ENCODE measurements at regions not wholly inside any gene's neighbourhood (a gene's known extent, or its start where the extent isn't known, plus 50 kb on each side); places are given as distances from the start of the nearest gene placed in this dataset.

GRCh38 chr16:7171151-7171550 lies 161.5 kb upstream of the RBFOX1 start:
- H3K36me3 ChIP-seq (ENCODE audit: insufficient read depth, low read length): no peaks in the 10 kb centered on the region
- no peaks in the 10 kb centered on the region for H3K9me3 ChIP-seq (ENCODE audit: low read length)
- no peak overlapping the region for H3K4me3 ChIP-seq (ENCODE audit: low read length)
- no peaks in the 10 kb centered on the region for H3K27me3 ChIP-seq (ENCODE audit: insufficient read depth, low read length)
- H3K4me1 ChIP-seq (ENCODE audit: insufficient read depth, low read length): no peaks in the 10 kb centered on the region
- H2AFZ ChIP-seq (ENCODE audit: low read depth, low read length): no peak overlapping the region

- Histone ChIP-seq H3K36me3 (ENCODE audit: insufficient read depth, low read length) (no peaks in the 10 kb centered on the region), H3K4me1 (ENCODE audit: insufficient read depth, low read length) (no peaks in the 10 kb centered on the region), H3K27me3 (ENCODE audit: insufficient read depth, low read length) (no peaks in the 10 kb centered on the region), H3K4me3 (ENCODE audit: low read length) (no peak overlapping the region), H2AFZ (ENCODE audit: low read depth, low read length) (no peak overlapping the region), H3K9me3 (ENCODE audit: low read length) (no peaks in the 10 kb centered on the region)
These were observed 165.0 kb upstream of the RBFOX1 start for GRCh38 chr16:7167626-7168025.

GRCh38 chr16:7161891-7162290 lies 170.8 kb upstream of the RBFOX1 start:
- Histone ChIP-seq H3K9me3 (ENCODE audit: low read length) (no peaks in the 10 kb centered on the region), H3K4me3 (ENCODE audit: low read length) (no peak overlapping the region), H2AFZ (ENCODE audit: low read depth, low read length) (no peak overlapping the region), H3K4me1 (ENCODE audit: insufficient read depth, low read length) (no peaks in the 10 kb centered on the region), H3K36me3 (ENCODE audit: insufficient read depth, low read length) (no peaks in the 10 kb centered on the region), H3K27me3 (ENCODE audit: insufficient read depth, low read length) (no peaks in the 10 kb centered on the region)

- H3K27me3 ChIP-seq (ENCODE audit: insufficient read depth, low read length): no peaks in the 10 kb centered on the region
- H3K9me3 ChIP-seq (ENCODE audit: low read length): no peaks in the 10 kb centered on the region
- no peaks in the 10 kb centered on the region for H3K4me1 ChIP-seq (ENCODE audit: insufficient read depth, low read length)
- no peak overlapping the region for H3K4me3 ChIP-seq (ENCODE audit: low read length)
- H3K36me3 ChIP-seq (ENCODE audit: insufficient read depth, low read length): no peaks in the 10 kb centered on the region
- no peak overlapping the region for H2AFZ ChIP-seq (ENCODE audit: low read depth, low read length)
These were observed 172.6 kb upstream of the RBFOX1 start for GRCh38 chr16:7160093-7160492.

GRCh38 chr16:7158481-7158880 lies 174.2 kb upstream of the RBFOX1 start:
- Histone ChIP-seq H3K36me3 (ENCODE audit: insufficient read depth, low read length) (no peaks in the 10 kb centered on the region), H2AFZ (ENCODE audit: low read depth, low read length) (no peak overlapping the region), H3K4me1 (ENCODE audit: insufficient read depth, low read length) (no peaks in the 10 kb centered on the region), H3K4me3 (ENCODE audit: low read length) (no peak overlapping the region), H3K27me3 (ENCODE audit: insufficient read depth, low read length) (no peaks in the 10 kb centered on the region), H3K9me3 (ENCODE audit: low read length) (no peaks in the 10 kb centered on the region)

- H3K27me3 ChIP-seq (ENCODE audit: insufficient read depth, low read length): peaks cover 2% of the 10 kb centered on the region
These were observed 182.4 kb upstream of the RBFOX1 start for GRCh38 chr16:7150230-7150629.

GRCh38 chr16:7148606-7149005 lies 184.0 kb upstream of the RBFOX1 start:
- Histone ChIP-seq H2AFZ (ENCODE audit: low read depth, low read length) (no peak overlapping the region), H3K4me3 (ENCODE audit: low read length) (no peak overlapping the region), H3K4me1 (ENCODE audit: insufficient read depth, low read length) (no peaks in the 10 kb centered on the region), H3K27me3 (ENCODE audit: insufficient read depth, low read length) (peaks cover 2% of the 10 kb centered on the region), H3K9me3 (ENCODE audit: low read length) (no peaks in the 10 kb centered on the region), H3K36me3 (ENCODE audit: insufficient read depth, low read length) (no peaks in the 10 kb centered on the region)

More at GRCh38 chr16:7150230-7150629, 182.4 kb upstream of the RBFOX1 start:
- H3K9me3 ChIP-seq (ENCODE audit: low read length): no peaks in the 10 kb centered on the region
- H2AFZ ChIP-seq (ENCODE audit: low read depth, low read length): no peak overlapping the region
- no peak overlapping the region for H3K4me3 ChIP-seq (ENCODE audit: low read length)
- no peaks in the 10 kb centered on the region for H3K36me3 ChIP-seq (ENCODE audit: insufficient read depth, low read length)
- no peaks in the 10 kb centered on the region for H3K4me1 ChIP-seq (ENCODE audit: insufficient read depth, low read length)

- Histone ChIP-seq H3K4me1 (ENCODE audit: insufficient read depth, low read length) (no peaks in the 10 kb centered on the region), H3K4me3 (ENCODE audit: low read length) (no peak overlapping the region), H3K9me3 (ENCODE audit: low read length) (no peaks in the 10 kb centered on the region), H3K27me3 (ENCODE audit: insufficient read depth, low read length) (no peaks in the 10 kb centered on the region), H2AFZ (ENCODE audit: low read depth, low read length) (no peak overlapping the region), H3K36me3 (ENCODE audit: insufficient read depth, low read length) (no peaks in the 10 kb centered on the region)
These were observed 191.7 kb upstream of the RBFOX1 start for GRCh38 chr16:7140899-7141298.

- Histone ChIP-seq H3K4me3 (ENCODE audit: low read length) (no peak overlapping the region), H3K4me1 (ENCODE audit: insufficient read depth, low read length) (no peaks in the 10 kb centered on the region), H3K27me3 (ENCODE audit: insufficient read depth, low read length) (no peaks in the 10 kb centered on the region)
These were observed 194.9 kb upstream of the RBFOX1 start for GRCh38 chr16:7137560-7138330.

GRCh38 chr16:7132465-7132864 lies 200.2 kb upstream of the RBFOX1 start:
- no peak overlapping the region for H2AFZ ChIP-seq (ENCODE audit: low read depth, low read length)
- H3K27me3 ChIP-seq (ENCODE audit: insufficient read depth, low read length): no peaks in the 10 kb centered on the region
- no peak overlapping the region for H3K4me3 ChIP-seq (ENCODE audit: low read length)
- no peaks in the 10 kb centered on the region for H3K9me3 ChIP-seq (ENCODE audit: low read length)
- H3K4me1 ChIP-seq (ENCODE audit: insufficient read depth, low read length): no peaks in the 10 kb centered on the region
- no peaks in the 10 kb centered on the region for H3K36me3 ChIP-seq (ENCODE audit: insufficient read depth, low read length)

More at GRCh38 chr16:7137560-7138330, 194.9 kb upstream of the RBFOX1 start:
- Histone ChIP-seq H3K9me3 (ENCODE audit: low read length) (no peaks in the 10 kb centered on the region), H3K36me3 (ENCODE audit: insufficient read depth, low read length) (no peaks in the 10 kb centered on the region), H2AFZ (ENCODE audit: low read depth, low read length) (no peak overlapping the region)

GRCh38 chr16:7124701-7125100 lies 207.9 kb upstream of the RBFOX1 start:
- H2AFZ ChIP-seq (ENCODE audit: low read depth, low read length): no peak overlapping the region
- no peaks in the 10 kb centered on the region for H3K9me3 ChIP-seq (ENCODE audit: low read length)
- H3K27me3 ChIP-seq (ENCODE audit: insufficient read depth, low read length): no peaks in the 10 kb centered on the region
- no peaks in the 10 kb centered on the region for H3K4me1 ChIP-seq (ENCODE audit: insufficient read depth, low read length)
- H3K4me3 ChIP-seq (ENCODE audit: low read length): no peak overlapping the region
- H3K36me3 ChIP-seq (ENCODE audit: insufficient read depth, low read length): no peaks in the 10 kb centered on the region

GRCh38 chr16:7124242-7124641 lies 208.4 kb upstream of the RBFOX1 start:
- no peaks in the 10 kb centered on the region for H3K9me3 ChIP-seq (ENCODE audit: low read length)

GRCh38 chr16:7116734-7117133 lies 215.9 kb upstream of the RBFOX1 start:
- H3K27me3 ChIP-seq (ENCODE audit: insufficient read depth, low read length): no peaks in the 10 kb centered on the region
- H3K9me3 ChIP-seq (ENCODE audit: low read length): no peaks in the 10 kb centered on the region
- no peak overlapping the region for H3K4me3 ChIP-seq (ENCODE audit: low read length)

More at GRCh38 chr16:7124242-7124641, 208.4 kb upstream of the RBFOX1 start:
- Histone ChIP-seq H3K27me3 (ENCODE audit: insufficient read depth, low read length) (no peaks in the 10 kb centered on the region), H2AFZ (ENCODE audit: low read depth, low read length) (no peak overlapping the region), H3K4me3 (ENCODE audit: low read length) (no peak overlapping the region), H3K36me3 (ENCODE audit: insufficient read depth, low read length) (no peaks in the 10 kb centered on the region), H3K4me1 (ENCODE audit: insufficient read depth, low read length) (no peaks in the 10 kb centered on the region)

GRCh38 chr16:7115898-7116297 lies 216.7 kb upstream of the RBFOX1 start:
- Histone ChIP-seq H3K27me3 (ENCODE audit: insufficient read depth, low read length) (no peaks in the 10 kb centered on the region), H2AFZ (ENCODE audit: low read depth, low read length) (no peak overlapping the region), H3K9me3 (ENCODE audit: low read length) (no peaks in the 10 kb centered on the region), H3K36me3 (ENCODE audit: insufficient read depth, low read length) (no peaks in the 10 kb centered on the region), H3K4me3 (ENCODE audit: low read length) (no peak overlapping the region), H3K4me1 (ENCODE audit: insufficient read depth, low read length) (no peaks in the 10 kb centered on the region)

More at GRCh38 chr16:7116734-7117133, 215.9 kb upstream of the RBFOX1 start:
- no peak overlapping the region for H2AFZ ChIP-seq (ENCODE audit: low read depth, low read length)
- no peaks in the 10 kb centered on the region for H3K36me3 ChIP-seq (ENCODE audit: insufficient read depth, low read length)
- H3K4me1 ChIP-seq (ENCODE audit: insufficient read depth, low read length): no peaks in the 10 kb centered on the region

Measured in neuron (in vitro differentiated cells).